ENCODE measurements at regions not wholly inside any gene's neighbourhood (a gene's known extent, or its start where the extent isn't known, plus 50 kb on each side); places are given as distances from the start of the nearest gene placed in this dataset.

- no peak overlapping the region for H3K4me3 ChIP-seq (ENCODE audit: low read depth, low read length)
- TF ChIP-seq, protein P1, sequence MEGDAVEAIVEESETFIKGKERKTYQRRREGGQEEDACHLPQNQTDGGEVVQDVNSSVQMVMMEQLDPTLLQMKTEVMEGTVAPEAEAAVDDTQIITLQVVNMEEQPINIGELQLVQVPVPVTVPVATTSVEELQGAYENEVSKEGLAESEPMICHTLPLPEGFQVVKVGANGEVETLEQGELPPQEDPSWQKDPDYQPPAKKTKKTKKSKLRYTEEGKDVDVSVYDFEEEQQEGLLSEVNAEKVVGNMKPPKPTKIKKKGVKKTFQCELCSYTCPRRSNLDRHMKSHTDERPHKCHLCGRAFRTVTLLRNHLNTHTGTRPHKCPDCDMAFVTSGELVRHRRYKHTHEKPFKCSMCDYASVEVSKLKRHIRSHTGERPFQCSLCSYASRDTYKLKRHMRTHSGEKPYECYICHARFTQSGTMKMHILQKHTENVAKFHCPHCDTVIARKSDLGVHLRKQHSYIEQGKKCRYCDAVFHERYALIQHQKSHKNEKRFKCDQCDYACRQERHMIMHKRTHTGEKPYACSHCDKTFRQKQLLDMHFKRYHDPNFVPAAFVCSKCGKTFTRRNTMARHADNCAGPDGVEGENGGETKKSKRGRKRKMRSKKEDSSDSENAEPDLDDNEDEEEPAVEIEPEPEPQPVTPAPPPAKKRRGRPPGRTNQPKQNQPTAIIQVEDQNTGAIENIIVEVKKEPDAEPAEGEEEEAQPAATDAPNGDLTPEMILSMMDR (conservative IDR thresholded peaks at IDR 0.05; ENCODE audit: low read depth, low read length), result no peak
- peak; percentile 2 for DNase-seq (ENCODE audit: low read depth)
Measured at GRCh38 chr5:119878712-119879111, 249.4 kb downstream of the FAM170A start.

GRCh38 chr5:119879446-119879845 is 250.1 kb downstream of the FAM170A start:
- no peak for DNase-seq (ENCODE audit: low read depth)
- H3K4me3 ChIP-seq (ENCODE audit: low read depth, low read length), result no peak overlapping the region
- TF ChIP-seq, protein P1 (conservative IDR thresholded peaks at IDR 0.05; ENCODE audit: low read depth, low read length), result no peak

DNA sequence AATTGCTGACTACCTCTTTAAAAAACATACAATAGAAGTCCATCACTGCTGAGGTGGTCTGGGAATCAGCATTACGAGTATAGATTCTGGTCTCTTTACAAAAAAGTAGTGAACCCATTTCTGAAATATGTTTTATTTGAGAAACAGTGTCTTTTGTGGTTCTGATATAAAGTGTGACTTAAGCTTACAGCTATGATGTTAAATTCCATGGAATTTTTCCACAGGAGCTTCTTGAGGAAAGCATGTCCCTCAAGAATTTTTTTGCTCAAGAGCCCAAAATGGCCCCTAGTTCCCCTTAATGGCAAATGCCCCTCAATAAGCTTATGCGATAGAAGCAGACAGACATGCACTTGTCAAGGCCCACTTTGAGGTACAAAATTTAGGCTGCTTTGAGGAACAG is 265.7 kb downstream of the FAM170A start:
- TF ChIP-seq, protein P1 (conservative IDR thresholded peaks at IDR 0.05; ENCODE audit: low read depth, low read length), result no peak
- no peak for DNase-seq (ENCODE audit: low read depth)
- H3K4me3 ChIP-seq (ENCODE audit: low read depth, low read length), result no peak overlapping the region

GRCh38 chr5:119896826-119897536 is 267.6 kb downstream of the FAM170A start:
- no peak for DNase-seq (ENCODE audit: low read depth)
- H3K4me3 ChIP-seq (ENCODE audit: low read depth, low read length), result no peak overlapping the region
- TF ChIP-seq, protein P1 (conservative IDR thresholded peaks at IDR 0.05; ENCODE audit: low read depth, low read length), result no peak

DNA sequence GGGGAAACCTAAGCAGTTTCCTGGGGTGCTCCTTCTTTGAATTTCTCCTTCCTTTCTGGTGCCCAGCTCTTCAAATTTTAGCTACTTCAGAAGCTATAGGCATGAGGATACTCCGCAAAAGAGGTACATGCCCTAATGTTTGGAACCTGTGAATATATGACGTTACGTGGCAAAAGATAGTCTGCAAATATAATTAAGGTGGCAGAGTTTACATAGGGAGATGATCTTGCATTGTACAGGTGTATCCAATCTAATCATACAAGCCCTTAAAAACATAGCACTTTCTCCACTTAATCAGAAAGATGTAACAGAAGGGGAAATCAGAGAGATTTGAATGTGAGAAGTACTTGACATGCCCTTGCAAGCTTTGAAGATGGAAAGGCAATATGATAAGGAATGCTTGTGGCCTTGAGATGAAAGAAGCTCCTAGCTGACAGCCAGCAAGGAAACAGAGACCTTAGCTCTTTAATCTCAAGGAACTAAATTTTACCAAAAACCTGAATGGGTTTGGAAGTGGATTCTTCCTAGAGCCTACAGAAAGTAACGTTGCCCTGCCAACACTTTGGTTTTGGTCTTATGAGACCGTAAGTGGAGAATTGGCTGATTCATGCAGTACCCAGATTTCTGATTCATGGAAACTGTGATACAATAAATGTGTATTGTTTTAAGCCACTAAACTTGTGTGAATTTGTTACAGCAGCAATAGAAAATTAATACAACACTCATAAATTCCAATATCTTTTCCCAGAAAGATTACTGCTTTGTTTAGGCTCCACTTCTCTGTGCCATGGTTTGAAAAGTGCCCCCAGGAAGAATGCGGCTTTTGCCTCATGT is 268.4 kb downstream of the FAM170A start:
- no peak overlapping the region for H3K4me3 ChIP-seq (ENCODE audit: low read depth, low read length)
- DNase-seq (ENCODE audit: low read depth), result no peak
- TF ChIP-seq, protein P1 (conservative IDR thresholded peaks at IDR 0.05; ENCODE audit: low read depth, low read length), result no peak

GRCh38 chr5:119899981-119900380 is 270.6 kb downstream of the FAM170A start:
- TF ChIP-seq, protein P1 (conservative IDR thresholded peaks at IDR 0.05; ENCODE audit: low read depth, low read length), result no peak
- DNase-seq (ENCODE audit: low read depth), result no peak
- H3K4me3 ChIP-seq (ENCODE audit: low read depth, low read length), result no peak overlapping the region
